ENCODE measurements at regions not wholly inside any gene's neighbourhood (a gene's known extent, or its start where the extent isn't known, plus 50 kb on each side); places are given as distances from the start of the nearest gene placed in this dataset.

- no peaks in the 10 kb centered on the region for H3K36me3 Mint-ChIP-seq (ENCODE audit: low read depth, unreplicated experiment)
- no peaks in the 10 kb centered on the region for H3K9me3 Mint-ChIP-seq (ENCODE audit: unreplicated experiment)
- no peaks in the 10 kb centered on the region for H3K4me1 Mint-ChIP-seq (ENCODE audit: unreplicated experiment)
- no peak overlapping the region for H3K27ac Mint-ChIP-seq (ENCODE audit: unreplicated experiment)
- no peak for DNase-seq (ENCODE audit: low spot score)
- TF ChIP-seq, protein P1, sequence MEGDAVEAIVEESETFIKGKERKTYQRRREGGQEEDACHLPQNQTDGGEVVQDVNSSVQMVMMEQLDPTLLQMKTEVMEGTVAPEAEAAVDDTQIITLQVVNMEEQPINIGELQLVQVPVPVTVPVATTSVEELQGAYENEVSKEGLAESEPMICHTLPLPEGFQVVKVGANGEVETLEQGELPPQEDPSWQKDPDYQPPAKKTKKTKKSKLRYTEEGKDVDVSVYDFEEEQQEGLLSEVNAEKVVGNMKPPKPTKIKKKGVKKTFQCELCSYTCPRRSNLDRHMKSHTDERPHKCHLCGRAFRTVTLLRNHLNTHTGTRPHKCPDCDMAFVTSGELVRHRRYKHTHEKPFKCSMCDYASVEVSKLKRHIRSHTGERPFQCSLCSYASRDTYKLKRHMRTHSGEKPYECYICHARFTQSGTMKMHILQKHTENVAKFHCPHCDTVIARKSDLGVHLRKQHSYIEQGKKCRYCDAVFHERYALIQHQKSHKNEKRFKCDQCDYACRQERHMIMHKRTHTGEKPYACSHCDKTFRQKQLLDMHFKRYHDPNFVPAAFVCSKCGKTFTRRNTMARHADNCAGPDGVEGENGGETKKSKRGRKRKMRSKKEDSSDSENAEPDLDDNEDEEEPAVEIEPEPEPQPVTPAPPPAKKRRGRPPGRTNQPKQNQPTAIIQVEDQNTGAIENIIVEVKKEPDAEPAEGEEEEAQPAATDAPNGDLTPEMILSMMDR (IDR thresholded peaks at IDR 0.05; ENCODE audit: unreplicated experiment): no peak
- H3K27me3 Mint-ChIP-seq (ENCODE audit: unreplicated experiment): no peaks in the 10 kb centered on the region
- H3K4me3 Mint-ChIP-seq (ENCODE audit: unreplicated experiment): no peak overlapping the region
Measured at GRCh38 chr2:153027533-153027932, 309.1 kb downstream of the ARL6IP6 start.

DNA sequence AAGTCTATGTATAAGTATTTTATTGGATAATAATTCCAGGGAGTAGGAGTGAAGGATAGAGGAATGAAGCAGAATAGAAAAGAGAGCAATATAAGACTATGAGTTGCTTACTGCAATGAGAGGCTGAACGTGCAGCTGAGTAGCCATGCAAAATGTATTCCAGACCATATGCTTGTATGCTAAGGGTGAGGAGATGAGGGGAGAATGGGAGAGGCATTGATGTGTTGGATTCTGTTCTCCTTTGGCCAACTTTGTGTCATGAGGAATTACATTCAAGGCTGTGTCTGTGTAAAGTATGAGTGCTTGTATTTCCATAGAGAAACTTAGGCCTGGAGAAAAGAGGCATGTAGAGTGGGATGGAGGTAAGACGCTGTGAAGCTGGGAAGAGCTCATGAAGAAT, 301.8 kb downstream of the ARL6IP6 start:
- H3K27ac Mint-ChIP-seq (ENCODE audit: unreplicated experiment): no peak overlapping the region
- no peak for DNase-seq (ENCODE audit: low spot score)
- H3K36me3 Mint-ChIP-seq (ENCODE audit: low read depth, unreplicated experiment): peaks cover 9% of the 10 kb centered on the region

GRCh38 chr2:153005071-153005730, 286.8 kb downstream of the ARL6IP6 start:
- Mint-ChIP-seq H3K4me3 (ENCODE audit: unreplicated experiment) (no peak overlapping the region), H3K27me3 (ENCODE audit: unreplicated experiment) (no peaks in the 10 kb centered on the region), H3K36me3 (ENCODE audit: low read depth, unreplicated experiment) (no peaks in the 10 kb centered on the region), H3K4me1 (ENCODE audit: unreplicated experiment) (no peaks in the 10 kb centered on the region), H3K9me3 (ENCODE audit: unreplicated experiment) (no peaks in the 10 kb centered on the region), H3K27ac (ENCODE audit: unreplicated experiment) (no peak overlapping the region)
- no peak for DNase-seq (ENCODE audit: low spot score)
- TF ChIP-seq, protein P1 (IDR thresholded peaks at IDR 0.05; ENCODE audit: unreplicated experiment): no peak

More for the DNA sequence above, 301.8 kb downstream of the ARL6IP6 start:
- Mint-ChIP-seq H3K27me3 (ENCODE audit: unreplicated experiment) (peaks cover 6% of the 10 kb centered on the region), H3K4me3 (ENCODE audit: unreplicated experiment) (no peak overlapping the region), H3K4me1 (ENCODE audit: unreplicated experiment) (peaks cover 7% of the 10 kb centered on the region), H3K9me3 (ENCODE audit: unreplicated experiment) (peaks cover 19% of the 10 kb centered on the region)
- TF ChIP-seq, protein P1 (IDR thresholded peaks at IDR 0.05; ENCODE audit: unreplicated experiment): no peak

GRCh38 chr2:153004627-153005026, 286.2 kb downstream of the ARL6IP6 start:
- H3K4me3 Mint-ChIP-seq (ENCODE audit: unreplicated experiment): no peak overlapping the region
- no peaks in the 10 kb centered on the region for H3K27me3 Mint-ChIP-seq (ENCODE audit: unreplicated experiment)
- no peaks in the 10 kb centered on the region for H3K9me3 Mint-ChIP-seq (ENCODE audit: unreplicated experiment)
- TF ChIP-seq, protein P1 (IDR thresholded peaks at IDR 0.05; ENCODE audit: unreplicated experiment): no peak
- no peaks in the 10 kb centered on the region for H3K4me1 Mint-ChIP-seq (ENCODE audit: unreplicated experiment)
- no peak overlapping the region for H3K27ac Mint-ChIP-seq (ENCODE audit: unreplicated experiment)
- no peaks in the 10 kb centered on the region for H3K36me3 Mint-ChIP-seq (ENCODE audit: low read depth, unreplicated experiment)
- DNase-seq (ENCODE audit: low spot score): no peak

DNA sequence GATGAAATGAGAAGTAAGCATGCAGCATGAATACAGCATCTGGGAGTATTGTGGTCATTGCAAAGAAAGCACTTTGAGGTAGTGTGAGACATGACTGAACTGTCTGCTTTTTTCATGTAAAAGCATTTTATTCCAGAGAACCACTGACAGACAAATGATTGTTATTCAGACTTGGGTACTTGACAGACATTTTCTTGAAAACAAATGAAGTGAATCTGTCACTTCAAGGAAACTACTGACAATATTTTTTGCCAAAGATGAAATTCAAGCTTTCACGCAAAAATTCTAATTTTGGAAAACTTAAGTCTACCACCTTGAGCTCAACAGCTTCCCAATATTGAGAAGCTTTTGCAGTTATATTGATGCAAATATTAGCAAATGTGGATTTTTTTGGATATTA, 255.7 kb downstream of the ARL6IP6 start:
- Mint-ChIP-seq H3K27me3 (ENCODE audit: unreplicated experiment) (no peaks in the 10 kb centered on the region), H3K27ac (ENCODE audit: unreplicated experiment) (no peak overlapping the region), H3K4me1 (ENCODE audit: unreplicated experiment) (no peaks in the 10 kb centered on the region), H3K9me3 (ENCODE audit: unreplicated experiment) (peaks cover 6% of the 10 kb centered on the region), H3K36me3 (ENCODE audit: low read depth, unreplicated experiment) (no peaks in the 10 kb centered on the region), H3K4me3 (ENCODE audit: unreplicated experiment) (no peak overlapping the region)
- TF ChIP-seq, protein P1 (IDR thresholded peaks at IDR 0.05; ENCODE audit: unreplicated experiment): no peak
- no peak for DNase-seq (ENCODE audit: low spot score)
